DMS114 treated with DMSO at 0.1 percent for 48 hours (cell line): ENCODE measurements at regions not wholly inside any gene's neighbourhood (a gene's known extent, or its start where the extent isn't known, plus 50 kb on each side); places are given as distances from the start of the nearest gene placed in this dataset.
"Not testable (repeated sequence)": the region's sequence is repeated elsewhere in the genome, so short reads cannot be mapped to it uniquely, and the experiment has no call there.

ENCODE experiments used
- DNase-seq: peaks from one replicate; lab custom pipeline; 2025; ENCODE audit not compliant: unreplicated experiment; lab: John Stamatoyannopoulos, UW

GRCh38 chr2:105691947-105692390 lies 52.7 kb upstream of the NCK2 start:
- DNase-seq = no peak

- no peak for DNase-seq
These were observed 54.1 kb upstream of the NCK2 start for GRCh38 chr2:105690566-105690965.

- no peak for DNase-seq
These were observed 55.2 kb upstream of the NCK2 start for GRCh38 chr2:105689484-105689883.

- no peak for DNase-seq
These were observed 55.8 kb upstream of the NCK2 start for GRCh38 chr2:105688946-105689345.

GRCh38 chr2:105686588-105686987 lies 58.1 kb upstream of the NCK2 start:
- no peak for DNase-seq

- DNase-seq = no peak
These were observed 61.7 kb upstream of the NCK2 start for GRCh38 chr2:105683011-105683492.

GRCh38 chr2:105682401-105682800 lies 62.3 kb upstream of the NCK2 start:
- no peak for DNase-seq

- no peak for DNase-seq
These were observed 62.8 kb upstream of the NCK2 start for GRCh38 chr2:105681927-105682326.

GRCh38 chr2:105680357-105680756 lies 64.4 kb upstream of the NCK2 start:
- DNase-seq = no peak

- no peak for DNase-seq
These were observed 66.4 kb upstream of the NCK2 start for GRCh38 chr2:105678346-105678745.

- no peak for DNase-seq
These were observed 66.8 kb upstream of the NCK2 start for GRCh38 chr2:105677901-105678300.

- no peak for DNase-seq
These were observed 68.9 kb upstream of the NCK2 start for GRCh38 chr2:105675841-105676240.

GRCh38 chr2:105674859-105675541 lies 69.7 kb upstream of the NCK2 start:
- DNase-seq = no peak

GRCh38 chr2:105674401-105674800 lies 70.3 kb upstream of the NCK2 start:
- DNase-seq = no peak

- no peak for DNase-seq
These were observed 73.6 kb upstream of the NCK2 start for GRCh38 chr2:105671156-105671555.

- no peak for DNase-seq
These were observed 75.3 kb upstream of the NCK2 start for GRCh38 chr2:105669384-105669891.

- DNase-seq = no peak
These were observed 79.2 kb upstream of the NCK2 start for GRCh38 chr2:105665480-105665879.

- no peak for DNase-seq
These were observed 84.2 kb upstream of the NCK2 start for GRCh38 chr2:105660489-105660888.

- not testable (repeated sequence) for DNase-seq
These were observed 88.7 kb upstream of the NCK2 start for GRCh38 chr2:105655723-105656606.

- DNase-seq = no peak
These were observed 89.5 kb upstream of the NCK2 start for GRCh38 chr2:105655244-105655643.

GRCh38 chr2:105654474-105655004 lies 90.2 kb upstream of the NCK2 start:
- DNase-seq = no peak

GRCh38 chr2:105653302-105653701 lies 91.4 kb upstream of the NCK2 start:
- no peak for DNase-seq
